ENCODE measurements at regions not wholly inside any gene's neighbourhood (a gene's known extent, or its start where the extent isn't known, plus 50 kb on each side); places are given as distances from the start of the nearest gene placed in this dataset.
"Not testable (repeated sequence)": the region's sequence is repeated elsewhere in the genome, so short reads cannot be mapped to it uniquely, and the experiment has no call there.

- not testable (repeated sequence) for TF ChIP-seq POLR2A, POLR2AphosphoS5, EP300 (IDR thresholded peaks at IDR 0.05)
- peak in 2 of 4 experiments; percentile 16 to 35 for TF ChIP-seq CTCF (IDR thresholded peaks at IDR 0.05)
Observed at GRCh38 chr16:29257419-29258336, 148.8 kb downstream of the NPIPB11 start.

All from sigmoid colon (tissue), 4 donors.